ENCODE measurements at regions not wholly inside any gene's neighbourhood (a gene's known extent, or its start where the extent isn't known, plus 50 kb on each side); places are given as distances from the start of the nearest gene placed in this dataset.

DNA sequence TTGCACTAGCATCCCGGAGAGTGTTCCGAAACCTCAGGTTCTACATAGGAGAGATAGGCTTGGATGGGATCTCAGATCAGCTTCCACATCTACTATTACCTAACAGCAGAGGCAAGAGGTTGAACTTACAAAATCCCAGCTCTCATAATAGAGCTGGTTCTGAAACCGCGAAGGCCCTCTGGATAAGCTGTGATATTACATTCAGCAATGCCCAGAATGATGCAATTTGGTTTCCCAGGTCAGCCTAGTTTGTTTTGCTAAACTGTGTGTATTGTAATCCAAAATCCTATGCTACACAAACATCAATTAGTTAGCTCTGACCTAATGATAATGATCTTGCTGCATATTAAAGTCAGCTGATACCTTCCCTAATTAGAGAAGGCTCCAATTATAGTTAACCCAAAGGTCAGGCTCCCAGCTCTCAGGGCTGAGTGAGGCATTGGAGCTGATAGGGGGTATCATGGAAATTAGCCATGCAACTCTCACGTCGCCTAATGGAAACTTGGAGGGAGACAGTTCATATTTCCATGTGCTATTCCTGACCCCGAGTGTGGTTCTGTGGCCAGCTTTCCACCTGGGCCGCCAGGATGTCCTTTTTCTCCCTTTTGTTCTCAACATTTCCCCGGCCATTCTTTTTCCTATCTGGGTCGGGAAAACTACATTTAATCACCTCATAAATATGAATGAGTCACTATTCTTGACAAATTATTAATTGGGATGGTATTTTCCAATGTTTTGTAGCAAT lies 278.4 kb upstream of the IRX1 start:
- intact Hi-C loops (cut with DNase I): no loop called here
- DNase-seq: no peak
- 40 to 46% (median 46%) methylated on average over 10 of the region's 10 CpGs for WGBS, 3 donors

DNA sequence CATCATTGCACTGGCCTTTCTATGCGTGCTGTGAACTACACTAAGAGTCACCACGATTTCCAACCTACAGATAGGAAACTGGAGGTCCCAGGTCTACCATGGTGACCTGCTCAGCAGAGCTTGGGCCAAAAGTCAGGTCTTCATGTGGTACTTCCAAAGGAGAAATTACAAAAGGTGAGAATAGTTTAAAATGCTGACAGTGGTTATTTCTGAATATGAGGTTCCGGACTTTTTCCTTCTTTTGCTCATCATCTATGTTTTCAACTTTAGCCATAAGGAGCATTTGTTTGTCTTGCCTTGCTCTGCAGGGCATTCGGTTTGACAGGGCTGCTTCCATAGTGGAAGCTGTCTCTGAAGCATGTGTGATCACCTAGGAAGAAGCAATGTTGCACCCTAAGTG lies 282.1 kb upstream of the IRX1 start:
- 89 to 90% (median 90%) methylated on average over 4 of the region's 4 CpGs for WGBS, 3 donors

More for the DNA sequence above, 278.4 kb upstream of the IRX1 start:
- H3K27me3 ChIP-seq (ENCODE audit: insufficient read depth in 3 of 3, low read length in 2 of 3): peaks cover 0 to 12% (median 0%) of the 10 kb centered on the region in 3 donors
- TF ChIP-seq, protein P1, sequence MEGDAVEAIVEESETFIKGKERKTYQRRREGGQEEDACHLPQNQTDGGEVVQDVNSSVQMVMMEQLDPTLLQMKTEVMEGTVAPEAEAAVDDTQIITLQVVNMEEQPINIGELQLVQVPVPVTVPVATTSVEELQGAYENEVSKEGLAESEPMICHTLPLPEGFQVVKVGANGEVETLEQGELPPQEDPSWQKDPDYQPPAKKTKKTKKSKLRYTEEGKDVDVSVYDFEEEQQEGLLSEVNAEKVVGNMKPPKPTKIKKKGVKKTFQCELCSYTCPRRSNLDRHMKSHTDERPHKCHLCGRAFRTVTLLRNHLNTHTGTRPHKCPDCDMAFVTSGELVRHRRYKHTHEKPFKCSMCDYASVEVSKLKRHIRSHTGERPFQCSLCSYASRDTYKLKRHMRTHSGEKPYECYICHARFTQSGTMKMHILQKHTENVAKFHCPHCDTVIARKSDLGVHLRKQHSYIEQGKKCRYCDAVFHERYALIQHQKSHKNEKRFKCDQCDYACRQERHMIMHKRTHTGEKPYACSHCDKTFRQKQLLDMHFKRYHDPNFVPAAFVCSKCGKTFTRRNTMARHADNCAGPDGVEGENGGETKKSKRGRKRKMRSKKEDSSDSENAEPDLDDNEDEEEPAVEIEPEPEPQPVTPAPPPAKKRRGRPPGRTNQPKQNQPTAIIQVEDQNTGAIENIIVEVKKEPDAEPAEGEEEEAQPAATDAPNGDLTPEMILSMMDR (IDR thresholded peaks at IDR 0.05): no peak
- no peaks in the 10 kb centered on the region for H3K4me1 ChIP-seq
- no peaks in the 10 kb centered on the region for H3K9me3 ChIP-seq
- no peak for ATAC-seq
- H3K4me3 ChIP-seq: no peak overlapping the region
- H3K27ac ChIP-seq: no peak overlapping the region
- no peaks in the 10 kb centered on the region for H3K36me3 ChIP-seq (ENCODE audit: insufficient read depth in 1 of 2, low read depth in 1 of 2)

DNA sequence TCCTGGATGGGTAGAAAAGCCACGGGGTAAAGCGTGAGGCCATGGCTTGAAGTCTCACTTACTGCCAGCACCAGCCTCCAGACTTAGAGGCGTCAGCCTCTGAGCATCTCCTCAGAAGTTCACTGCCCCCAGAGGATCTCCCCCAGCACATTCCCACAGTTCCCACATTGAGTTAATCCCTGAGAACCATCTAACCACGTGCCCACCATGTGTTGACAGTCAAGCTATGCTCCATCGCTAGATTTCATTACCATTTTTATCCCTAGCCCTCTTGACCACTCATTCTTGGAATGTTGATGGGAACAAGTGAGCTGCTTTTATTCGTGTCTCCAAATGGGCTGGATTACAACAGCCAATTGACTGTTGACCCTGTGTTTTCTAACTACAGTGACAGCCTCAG lies 283.3 kb upstream of the IRX1 start:
- no peak overlapping the region for H3K27ac ChIP-seq
- H3K9me3 ChIP-seq: no peaks in the 10 kb centered on the region
- H3K36me3 ChIP-seq (ENCODE audit: insufficient read depth in 1 of 2, low read depth in 1 of 2): no peaks in the 10 kb centered on the region
- no peak for ATAC-seq
- TF ChIP-seq, protein P1 (IDR thresholded peaks at IDR 0.05): no peak
- H3K4me1 ChIP-seq: no peaks in the 10 kb centered on the region
- 73 to 84% (median 73%) methylated on average over 6 of the region's 6 CpGs for WGBS, 3 donors
- intact Hi-C loops (cut with DNase I): no loop called here
- DNase-seq: no peak
- peaks cover 0 to 2% (median 0%) of the 10 kb centered on the region in 3 donors for H3K27me3 ChIP-seq (ENCODE audit: insufficient read depth in 3 of 3, low read length in 2 of 3)
- H3K4me3 ChIP-seq: no peak overlapping the region

More for the DNA sequence above, 282.1 kb upstream of the IRX1 start:
- H3K4me1 ChIP-seq: no peaks in the 10 kb centered on the region
- ATAC-seq (no peak), DNase-seq (no peak)
- TF ChIP-seq, protein P1 (IDR thresholded peaks at IDR 0.05): no peak
- H3K4me3 ChIP-seq: no peak overlapping the region
- no peaks in the 10 kb centered on the region for H3K36me3 ChIP-seq (ENCODE audit: insufficient read depth in 1 of 2, low read depth in 1 of 2)
- peaks cover 0 to 6% (median 0%) of the 10 kb centered on the region in 3 donors for H3K27me3 ChIP-seq (ENCODE audit: insufficient read depth in 3 of 3, low read length in 2 of 3)
- intact Hi-C loops (cut with DNase I): no loop called here
- H3K9me3 ChIP-seq: no peaks in the 10 kb centered on the region
- no peak overlapping the region for H3K27ac ChIP-seq

DNA sequence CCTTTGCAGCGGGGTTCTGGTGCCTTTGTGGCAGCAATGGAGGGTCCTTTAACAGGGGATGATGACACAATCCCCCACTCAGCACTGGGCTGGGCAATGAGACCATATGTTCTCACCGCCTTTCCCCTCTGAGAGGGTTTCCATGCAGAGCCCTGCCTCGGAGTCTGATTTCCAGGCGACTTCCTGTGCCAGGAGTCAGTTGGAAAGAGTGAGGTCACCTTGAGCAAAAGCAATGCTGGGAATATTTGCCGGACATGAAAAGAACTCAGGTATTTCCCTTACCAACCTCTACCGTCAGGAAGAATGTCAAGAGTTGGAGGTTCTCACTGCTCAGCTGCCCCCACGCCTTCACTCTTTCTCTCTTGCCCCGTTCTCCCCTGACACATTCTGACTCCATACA lies 284.2 kb upstream of the IRX1 start:
- Histone ChIP-seq H3K27ac (no peak overlapping the region), H3K9me3 (no peaks in the 10 kb centered on the region), H3K4me1 (no peaks in the 10 kb centered on the region), H3K4me3 (no peak overlapping the region), H3K27me3 (ENCODE audit: insufficient read depth in 3 of 3, low read length in 2 of 3) (no peaks in the 10 kb centered on the region), H3K36me3 (ENCODE audit: insufficient read depth in 1 of 2, low read depth in 1 of 2) (no peaks in the 10 kb centered on the region)
- TF ChIP-seq, protein P1 (IDR thresholded peaks at IDR 0.05): no peak
- WGBS, 3 donors: 69 to 80% (median 75%) methylated on average over 8 of the region's 8 CpGs
- ATAC-seq: no peak
- intact Hi-C loops (cut with DNase I): no loop called here
- no peak for DNase-seq

Data from psoas muscle (tissue), 7 donors.